DND-41 (cell line): ENCODE measurements at regions not wholly inside any gene's neighbourhood (a gene's known extent, or its start where the extent isn't known, plus 50 kb on each side); places are given as distances from the start of the nearest gene placed in this dataset.

Experiments
- ATAC-seq: fragments of 200-7000 bp; cut with Tn5 transposase; 3 replicates; pipeline ENCODE4 v1.9.1; 2021; ENCODE audit warnings: low read depth; ENCODE audit not compliant: insufficient read depth
- DNase-seq: peaks from one replicate; pipeline ENCODE4 v3.0.0-alpha.2; 2020
- H2AFZ ChIP-seq: 2 replicates; pipeline ENCODE4 v1.6.0; 2012; ENCODE audit warnings: low read depth, low read length
- H3K27ac ChIP-seq: 2 replicates; pipeline ENCODE4 v1.5.1; 2012; ENCODE audit warnings: low read length, inconsistent platforms
- H3K27me3 ChIP-seq: fragments of 200-600 bp; sonication (generic); 2 replicates; pipeline ENCODE4 v1.6.0; 2012; ENCODE audit warnings: low read length, mild to moderate bottlenecking, inconsistent platforms; ENCODE audit not compliant: insufficient read depth, poor library complexity
- H3K36me3 ChIP-seq: 2 replicates; pipeline ENCODE4 v1.5.1; 2012; ENCODE audit warnings: low read length, inconsistent platforms; ENCODE audit not compliant: insufficient read depth
- H3K4me1 ChIP-seq: 2 replicates; pipeline ENCODE4 v1.5.1; 2012; ENCODE audit warnings: mild to moderate bottlenecking, low read length; ENCODE audit not compliant: insufficient read depth
- H3K4me2 ChIP-seq: 2 replicates; pipeline ENCODE4 v1.6.0; 2012; ENCODE audit warnings: mild to moderate bottlenecking, moderate library complexity, low read length, inconsistent platforms; ENCODE audit not compliant: insufficient read depth
- H3K4me3 ChIP-seq, 2 experiments: fragments of 200-600 bp in 1 of 2; shearing (Covaris generic) in 1 of 2; 2 replicates each; pipeline ENCODE4 v1.5.1; 2012 to 2016; ENCODE audit warnings: inconsistent platforms in 2 of 2, low read length in 2 of 2, mild to moderate bottlenecking in 2 of 2, low read depth in 1 of 2, moderate library complexity in 1 of 2
- H3K79me2 ChIP-seq: 2 replicates; pipeline ENCODE4 v1.6.0; 2012; ENCODE audit warnings: low read length, inconsistent platforms; ENCODE audit not compliant: insufficient read depth
- H3K9ac ChIP-seq: 2 replicates; pipeline ENCODE4 v1.6.0; 2012; ENCODE audit warnings: low read depth, mild to moderate bottlenecking, inconsistent platforms, low read length, moderate library complexity
- H3K9me3 ChIP-seq: 2 replicates; pipeline ENCODE4 v1.5.1; 2012; ENCODE audit warnings: low read length, moderate library complexity, mild to moderate bottlenecking, inconsistent platforms; ENCODE audit not compliant: insufficient read depth, severe bottlenecking
- H4K20me1 ChIP-seq: 2 replicates; pipeline ENCODE4 v1.6.0; 2012; ENCODE audit warnings: low read length; ENCODE audit not compliant: insufficient read depth
- CTCF ChIP-seq: IDR thresholded peaks from 2 replicates; pipeline ENCODE4 v1.5.1; 2012; ENCODE audit warnings: borderline replicate concordance, low read length, moderate library complexity, mild to moderate bottlenecking; ENCODE audit not compliant: poor library complexity, severe bottlenecking; ENCODE audit errors: extremely low read depth
- EZH2 ChIP-seq: IDR thresholded peaks from 3 replicates; pipeline ENCODE4 v1.6.1; 2012; ENCODE audit warnings: borderline replicate concordance, low read depth, mild to moderate bottlenecking, moderate library complexity, low read length, inconsistent platforms; ENCODE audit not compliant: severe bottlenecking

DNA sequence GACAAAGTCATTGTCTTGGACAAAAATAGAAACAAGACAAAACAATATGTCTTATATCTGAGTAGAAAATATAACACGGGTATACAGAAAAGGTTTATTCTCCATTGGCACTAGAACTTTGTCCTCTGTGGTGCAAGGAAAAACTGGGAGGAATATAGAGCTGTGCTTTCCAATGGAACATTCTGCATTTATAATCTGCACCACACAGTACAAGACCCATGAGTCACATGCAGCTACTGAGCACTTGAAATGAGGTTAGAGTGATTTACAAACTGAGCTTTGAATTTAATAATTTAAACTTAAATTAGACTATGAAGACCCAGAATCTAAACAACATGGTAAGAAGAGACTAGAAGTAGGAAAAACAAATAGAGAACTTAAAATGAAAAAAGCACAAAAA is 86.1 kb downstream of the RAP2A start:
- Histone ChIP-seq H3K9ac (no peak overlapping the region), H3K27me3 (no peaks in the 10 kb centered on the region), H2AFZ (no peak overlapping the region), H3K27ac (no peak overlapping the region), H3K9me3 (no peaks in the 10 kb centered on the region), H3K36me3 (no peaks in the 10 kb centered on the region), H3K4me1 (no peaks in the 10 kb centered on the region), H4K20me1 (no peaks in the 10 kb centered on the region), H3K4me2 (no peak overlapping the region), H3K4me3 (no peak overlapping the region), H3K79me2 (no peaks in the 10 kb centered on the region)
- DNase-seq (no peak), ATAC-seq (no peak)
- TF ChIP-seq CTCF (no peak), EZH2 (no peak)

- no peaks in the 10 kb centered on the region for H3K79me2 ChIP-seq
- H4K20me1 ChIP-seq, result no peaks in the 10 kb centered on the region
- no peak overlapping the region for H3K27ac ChIP-seq
- H3K9ac ChIP-seq, result no peak overlapping the region
- TF ChIP-seq CTCF (no peak), EZH2 (no peak)
- H3K9me3 ChIP-seq, result no peaks in the 10 kb centered on the region
- ATAC-seq, result no peak
- H3K36me3 ChIP-seq, result no peaks in the 10 kb centered on the region
- no peak overlapping the region for H3K4me2 ChIP-seq
- H3K4me3 ChIP-seq, result no peak overlapping the region
- no peak overlapping the region for H2AFZ ChIP-seq
- H3K4me1 ChIP-seq, result no peaks in the 10 kb centered on the region
- no peak for DNase-seq
- no peaks in the 10 kb centered on the region for H3K27me3 ChIP-seq
These were observed 86.9 kb downstream of the RAP2A start for GRCh38 chr13:97520866-97521265.

DNA sequence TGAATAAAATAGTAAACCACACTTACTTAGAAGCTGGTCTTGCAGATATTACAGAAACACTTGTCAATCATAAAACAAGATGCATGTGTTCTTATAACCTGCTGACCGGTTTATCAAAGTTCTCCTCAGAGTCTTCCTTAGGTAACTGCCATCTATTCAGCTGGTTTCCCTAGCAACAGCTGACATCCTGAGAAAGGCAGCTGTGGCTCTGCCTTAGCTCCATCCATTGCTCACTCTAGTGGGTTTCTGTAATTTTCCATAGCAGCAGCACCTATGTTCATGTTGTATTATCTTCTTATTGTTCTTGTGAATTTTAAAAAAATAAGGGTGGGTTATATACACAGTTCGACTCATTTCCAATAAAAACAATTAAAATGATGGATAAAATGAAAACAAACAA is 87.8 kb downstream of the RAP2A start:
- H3K27ac ChIP-seq, result no peak overlapping the region
- no peaks in the 10 kb centered on the region for H3K27me3 ChIP-seq
- H3K9ac ChIP-seq, result no peak overlapping the region
- no peak for DNase-seq
- no peaks in the 10 kb centered on the region for H3K9me3 ChIP-seq
- no peak overlapping the region for H3K4me2 ChIP-seq
- no peak overlapping the region for H3K4me3 ChIP-seq
- TF ChIP-seq EZH2, result no peak
- no peak for TF ChIP-seq CTCF
- H3K79me2 ChIP-seq, result no peaks in the 10 kb centered on the region
- H2AFZ ChIP-seq, result no peak overlapping the region
- ATAC-seq, result no peak
- no peaks in the 10 kb centered on the region for H3K36me3 ChIP-seq
- no peaks in the 10 kb centered on the region for H4K20me1 ChIP-seq
- no peaks in the 10 kb centered on the region for H3K4me1 ChIP-seq

GRCh38 chr13:97522243-97522642 is 88.3 kb downstream of the RAP2A start:
- DNase-seq (no peak), ATAC-seq (no peak)
- no peak overlapping the region for H3K4me3 ChIP-seq
- no peaks in the 10 kb centered on the region for H3K27me3 ChIP-seq
- no peak overlapping the region for H3K9ac ChIP-seq
- H3K36me3 ChIP-seq, result no peaks in the 10 kb centered on the region
- H2AFZ ChIP-seq, result no peak overlapping the region
- H3K4me2 ChIP-seq, result no peak overlapping the region
- no peaks in the 10 kb centered on the region for H3K9me3 ChIP-seq
- no peaks in the 10 kb centered on the region for H4K20me1 ChIP-seq
- H3K4me1 ChIP-seq, result no peaks in the 10 kb centered on the region
- H3K27ac ChIP-seq, result no peak overlapping the region
- no peaks in the 10 kb centered on the region for H3K79me2 ChIP-seq
- TF ChIP-seq CTCF (no peak), EZH2 (no peak)
